ENCODE measurements at regions not wholly inside any gene's neighbourhood (a gene's known extent, or its start where the extent isn't known, plus 50 kb on each side); places are given as distances from the start of the nearest gene placed in this dataset.

GRCh38 chr3:176426371-176426770 lies 770.9 kb downstream of the TBL1XR1 start (continued):
- TF ChIP-seq, protein P1, sequence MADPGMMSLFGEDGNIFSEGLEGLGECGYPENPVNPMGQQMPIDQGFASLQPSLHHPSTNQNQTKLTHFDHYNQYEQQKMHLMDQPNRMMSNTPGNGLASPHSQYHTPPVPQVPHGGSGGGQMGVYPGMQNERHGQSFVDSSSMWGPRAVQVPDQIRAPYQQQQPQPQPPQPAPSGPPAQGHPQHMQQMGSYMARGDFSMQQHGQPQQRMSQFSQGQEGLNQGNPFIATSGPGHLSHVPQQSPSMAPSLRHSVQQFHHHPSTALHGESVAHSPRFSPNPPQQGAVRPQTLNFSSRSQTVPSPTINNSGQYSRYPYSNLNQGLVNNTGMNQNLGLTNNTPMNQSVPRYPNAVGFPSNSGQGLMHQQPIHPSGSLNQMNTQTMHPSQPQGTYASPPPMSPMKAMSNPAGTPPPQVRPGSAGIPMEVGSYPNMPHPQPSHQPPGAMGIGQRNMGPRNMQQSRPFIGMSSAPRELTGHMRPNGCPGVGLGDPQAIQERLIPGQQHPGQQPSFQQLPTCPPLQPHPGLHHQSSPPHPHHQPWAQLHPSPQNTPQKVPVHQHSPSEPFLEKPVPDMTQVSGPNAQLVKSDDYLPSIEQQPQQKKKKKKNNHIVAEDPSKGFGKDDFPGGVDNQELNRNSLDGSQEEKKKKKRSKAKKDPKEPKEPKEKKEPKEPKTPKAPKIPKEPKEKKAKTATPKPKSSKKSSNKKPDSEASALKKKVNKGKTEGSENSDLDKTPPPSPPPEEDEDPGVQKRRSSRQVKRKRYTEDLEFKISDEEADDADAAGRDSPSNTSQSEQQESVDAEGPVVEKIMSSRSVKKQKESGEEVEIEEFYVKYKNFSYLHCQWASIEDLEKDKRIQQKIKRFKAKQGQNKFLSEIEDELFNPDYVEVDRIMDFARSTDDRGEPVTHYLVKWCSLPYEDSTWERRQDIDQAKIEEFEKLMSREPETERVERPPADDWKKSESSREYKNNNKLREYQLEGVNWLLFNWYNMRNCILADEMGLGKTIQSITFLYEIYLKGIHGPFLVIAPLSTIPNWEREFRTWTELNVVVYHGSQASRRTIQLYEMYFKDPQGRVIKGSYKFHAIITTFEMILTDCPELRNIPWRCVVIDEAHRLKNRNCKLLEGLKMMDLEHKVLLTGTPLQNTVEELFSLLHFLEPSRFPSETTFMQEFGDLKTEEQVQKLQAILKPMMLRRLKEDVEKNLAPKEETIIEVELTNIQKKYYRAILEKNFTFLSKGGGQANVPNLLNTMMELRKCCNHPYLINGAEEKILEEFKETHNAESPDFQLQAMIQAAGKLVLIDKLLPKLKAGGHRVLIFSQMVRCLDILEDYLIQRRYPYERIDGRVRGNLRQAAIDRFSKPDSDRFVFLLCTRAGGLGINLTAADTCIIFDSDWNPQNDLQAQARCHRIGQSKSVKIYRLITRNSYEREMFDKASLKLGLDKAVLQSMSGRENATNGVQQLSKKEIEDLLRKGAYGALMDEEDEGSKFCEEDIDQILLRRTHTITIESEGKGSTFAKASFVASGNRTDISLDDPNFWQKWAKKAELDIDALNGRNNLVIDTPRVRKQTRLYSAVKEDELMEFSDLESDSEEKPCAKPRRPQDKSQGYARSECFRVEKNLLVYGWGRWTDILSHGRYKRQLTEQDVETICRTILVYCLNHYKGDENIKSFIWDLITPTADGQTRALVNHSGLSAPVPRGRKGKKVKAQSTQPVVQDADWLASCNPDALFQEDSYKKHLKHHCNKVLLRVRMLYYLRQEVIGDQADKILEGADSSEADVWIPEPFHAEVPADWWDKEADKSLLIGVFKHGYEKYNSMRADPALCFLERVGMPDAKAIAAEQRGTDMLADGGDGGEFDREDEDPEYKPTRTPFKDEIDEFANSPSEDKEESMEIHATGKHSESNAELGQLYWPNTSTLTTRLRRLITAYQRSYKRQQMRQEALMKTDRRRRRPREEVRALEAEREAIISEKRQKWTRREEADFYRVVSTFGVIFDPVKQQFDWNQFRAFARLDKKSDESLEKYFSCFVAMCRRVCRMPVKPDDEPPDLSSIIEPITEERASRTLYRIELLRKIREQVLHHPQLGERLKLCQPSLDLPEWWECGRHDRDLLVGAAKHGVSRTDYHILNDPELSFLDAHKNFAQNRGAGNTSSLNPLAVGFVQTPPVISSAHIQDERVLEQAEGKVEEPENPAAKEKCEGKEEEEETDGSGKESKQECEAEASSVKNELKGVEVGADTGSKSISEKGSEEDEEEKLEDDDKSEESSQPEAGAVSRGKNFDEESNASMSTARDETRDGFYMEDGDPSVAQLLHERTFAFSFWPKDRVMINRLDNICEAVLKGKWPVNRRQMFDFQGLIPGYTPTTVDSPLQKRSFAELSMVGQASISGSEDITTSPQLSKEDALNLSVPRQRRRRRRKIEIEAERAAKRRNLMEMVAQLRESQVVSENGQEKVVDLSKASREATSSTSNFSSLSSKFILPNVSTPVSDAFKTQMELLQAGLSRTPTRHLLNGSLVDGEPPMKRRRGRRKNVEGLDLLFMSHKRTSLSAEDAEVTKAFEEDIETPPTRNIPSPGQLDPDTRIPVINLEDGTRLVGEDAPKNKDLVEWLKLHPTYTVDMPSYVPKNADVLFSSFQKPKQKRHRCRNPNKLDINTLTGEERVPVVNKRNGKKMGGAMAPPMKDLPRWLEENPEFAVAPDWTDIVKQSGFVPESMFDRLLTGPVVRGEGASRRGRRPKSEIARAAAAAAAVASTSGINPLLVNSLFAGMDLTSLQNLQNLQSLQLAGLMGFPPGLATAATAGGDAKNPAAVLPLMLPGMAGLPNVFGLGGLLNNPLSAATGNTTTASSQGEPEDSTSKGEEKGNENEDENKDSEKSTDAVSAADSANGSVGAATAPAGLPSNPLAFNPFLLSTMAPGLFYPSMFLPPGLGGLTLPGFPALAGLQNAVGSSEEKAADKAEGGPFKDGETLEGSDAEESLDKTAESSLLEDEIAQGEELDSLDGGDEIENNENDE (IDR thresholded peaks at IDR 0.05; ENCODE audit: low read depth, low read length): no peak
- TF ChIP-seq GTF2E2 (tag; IDR thresholded peaks at IDR 0.05) (no peak), MAFF (IDR thresholded peaks at IDR 0.05; ENCODE audit: low read length) (no peak), HDAC1 (IDR thresholded peaks at IDR 0.05) (no peak)
- TF ChIP-seq, protein P2, sequence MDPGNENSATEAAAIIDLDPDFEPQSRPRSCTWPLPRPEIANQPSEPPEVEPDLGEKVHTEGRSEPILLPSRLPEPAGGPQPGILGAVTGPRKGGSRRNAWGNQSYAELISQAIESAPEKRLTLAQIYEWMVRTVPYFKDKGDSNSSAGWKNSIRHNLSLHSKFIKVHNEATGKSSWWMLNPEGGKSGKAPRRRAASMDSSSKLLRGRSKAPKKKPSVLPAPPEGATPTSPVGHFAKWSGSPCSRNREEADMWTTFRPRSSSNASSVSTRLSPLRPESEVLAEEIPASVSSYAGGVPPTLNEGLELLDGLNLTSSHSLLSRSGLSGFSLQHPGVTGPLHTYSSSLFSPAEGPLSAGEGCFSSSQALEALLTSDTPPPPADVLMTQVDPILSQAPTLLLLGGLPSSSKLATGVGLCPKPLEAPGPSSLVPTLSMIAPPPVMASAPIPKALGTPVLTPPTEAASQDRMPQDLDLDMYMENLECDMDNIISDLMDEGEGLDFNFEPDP (CRISPR knock-in tag; IDR thresholded peaks at IDR 0.05): no peak

Data from K562 (cell line).